ENCODE measurements at regions not wholly inside any gene's neighbourhood (a gene's known extent, or its start where the extent isn't known, plus 50 kb on each side); places are given as distances from the start of the nearest gene placed in this dataset.

- H3K27me3 Mint-ChIP-seq (ENCODE audit: low read depth): no peaks in the 10 kb centered on the region
- no peak for TF ChIP-seq CTCF (IDR thresholded peaks at IDR 0.05; ENCODE audit: unreplicated experiment in 3 of 3)
Observed at GRCh38 chr2:175647058-175647457, 355.0 kb downstream of the LNPK start.

GRCh38 chr2:175640655-175641054 lies 361.4 kb downstream of the LNPK start:
- Mint-ChIP-seq H3K9me3 (peaks cover 3% of the 10 kb centered on the region), H3K36me3 (ENCODE audit: low read depth) (no peaks in the 10 kb centered on the region), H3K4me3 (no peak overlapping the region), H3K4me1 (no peaks in the 10 kb centered on the region), H3K27ac (no peak overlapping the region), H3K27me3 (ENCODE audit: low read depth) (no peaks in the 10 kb centered on the region)
- no peak for TF ChIP-seq CTCF (IDR thresholded peaks at IDR 0.05; ENCODE audit: unreplicated experiment in 3 of 3)

More at GRCh38 chr2:175647058-175647457, 355.0 kb downstream of the LNPK start:
- Mint-ChIP-seq H3K9me3 (peaks cover 11% of the 10 kb centered on the region), H3K36me3 (ENCODE audit: low read depth) (no peaks in the 10 kb centered on the region), H3K27ac (no peak overlapping the region), H3K4me3 (no peak overlapping the region), H3K4me1 (no peaks in the 10 kb centered on the region)

- no peak overlapping the region for H3K4me3 Mint-ChIP-seq
- H3K27me3 Mint-ChIP-seq (ENCODE audit: low read depth): no peaks in the 10 kb centered on the region
Observed at GRCh38 chr2:175633227-175633626, 368.8 kb downstream of the LNPK start.

GRCh38 chr2:175631245-175631623 lies 370.8 kb downstream of the LNPK start:
- Mint-ChIP-seq H3K27me3 (ENCODE audit: low read depth) (no peaks in the 10 kb centered on the region), H3K36me3 (ENCODE audit: low read depth) (no peaks in the 10 kb centered on the region), H3K9me3 (peaks cover 3% of the 10 kb centered on the region), H3K4me1 (peaks cover 11% of the 10 kb centered on the region), H3K27ac (no peak overlapping the region), H3K4me3 (no peak overlapping the region)
- TF ChIP-seq CTCF (IDR thresholded peaks at IDR 0.05; ENCODE audit: unreplicated experiment in 3 of 3): no peak

More at GRCh38 chr2:175633227-175633626, 368.8 kb downstream of the LNPK start:
- peaks cover 3% of the 10 kb centered on the region for H3K9me3 Mint-ChIP-seq
- no peak for TF ChIP-seq CTCF (IDR thresholded peaks at IDR 0.05; ENCODE audit: unreplicated experiment in 3 of 3)
- H3K36me3 Mint-ChIP-seq (ENCODE audit: low read depth): no peaks in the 10 kb centered on the region
- H3K27ac Mint-ChIP-seq: no peak overlapping the region
- peaks cover 11% of the 10 kb centered on the region for H3K4me1 Mint-ChIP-seq

GRCh38 chr2:175630280-175631244 lies 371.5 kb downstream of the LNPK start:
- no peak for TF ChIP-seq CTCF (IDR thresholded peaks at IDR 0.05; ENCODE audit: unreplicated experiment in 3 of 3)
- Mint-ChIP-seq H3K4me1 (peaks cover 11% of the 10 kb centered on the region), H3K27me3 (ENCODE audit: low read depth) (no peaks in the 10 kb centered on the region), H3K4me3 (no peak overlapping the region), H3K27ac (peak overlapping the region in 2 of 3 experiments; percentile 0 to 1), H3K36me3 (ENCODE audit: low read depth) (no peaks in the 10 kb centered on the region), H3K9me3 (peaks cover 3% of the 10 kb centered on the region)

Measured in nephron (organoid).